ENCODE measurements at regions not wholly inside any gene's neighbourhood (a gene's known extent, or its start where the extent isn't known, plus 50 kb on each side); places are given as distances from the start of the nearest gene placed in this dataset.
A peak's percentile ranks its signal among the peaks of the same experiment; 100 is the strongest.

- 69 to 84% methylated on average over 5 of the region's 5 CpGs for WGBS, 2 donors
- ATAC-seq (ENCODE audit: low FRiP score in 2 of 2) (peak; percentile 28 to 64), DNase-seq (no peak)
- H3K36me3 ChIP-seq: no peaks in the 10 kb centered on the region
- H3K27me3 ChIP-seq: no peaks in the 10 kb centered on the region
- no peak overlapping the region for H3K4me3 ChIP-seq
- peak in 2 of 4 donors; percentile 13 to 53 for TF ChIP-seq EP300 (IDR thresholded peaks at IDR 0.05)
- TF ChIP-seq, protein P1, sequence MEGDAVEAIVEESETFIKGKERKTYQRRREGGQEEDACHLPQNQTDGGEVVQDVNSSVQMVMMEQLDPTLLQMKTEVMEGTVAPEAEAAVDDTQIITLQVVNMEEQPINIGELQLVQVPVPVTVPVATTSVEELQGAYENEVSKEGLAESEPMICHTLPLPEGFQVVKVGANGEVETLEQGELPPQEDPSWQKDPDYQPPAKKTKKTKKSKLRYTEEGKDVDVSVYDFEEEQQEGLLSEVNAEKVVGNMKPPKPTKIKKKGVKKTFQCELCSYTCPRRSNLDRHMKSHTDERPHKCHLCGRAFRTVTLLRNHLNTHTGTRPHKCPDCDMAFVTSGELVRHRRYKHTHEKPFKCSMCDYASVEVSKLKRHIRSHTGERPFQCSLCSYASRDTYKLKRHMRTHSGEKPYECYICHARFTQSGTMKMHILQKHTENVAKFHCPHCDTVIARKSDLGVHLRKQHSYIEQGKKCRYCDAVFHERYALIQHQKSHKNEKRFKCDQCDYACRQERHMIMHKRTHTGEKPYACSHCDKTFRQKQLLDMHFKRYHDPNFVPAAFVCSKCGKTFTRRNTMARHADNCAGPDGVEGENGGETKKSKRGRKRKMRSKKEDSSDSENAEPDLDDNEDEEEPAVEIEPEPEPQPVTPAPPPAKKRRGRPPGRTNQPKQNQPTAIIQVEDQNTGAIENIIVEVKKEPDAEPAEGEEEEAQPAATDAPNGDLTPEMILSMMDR (IDR thresholded peaks at IDR 0.05): no peak
- peak; percentile 39 to 46 for TF ChIP-seq POLR2AphosphoS5 (IDR thresholded peaks at IDR 0.05)
- H3K27ac ChIP-seq: peak overlapping the region; percentile 27 to 69 (median 51)
- no peaks in the 10 kb centered on the region for H3K9me3 ChIP-seq
- H3K4me1 ChIP-seq: peaks cover 16 to 32% (median 19%) of the 10 kb centered on the region in 4 donors
Measured at GRCh38 chr6:150666071-150666470, 66.4 kb downstream of the PLEKHG1 start.

DNA sequence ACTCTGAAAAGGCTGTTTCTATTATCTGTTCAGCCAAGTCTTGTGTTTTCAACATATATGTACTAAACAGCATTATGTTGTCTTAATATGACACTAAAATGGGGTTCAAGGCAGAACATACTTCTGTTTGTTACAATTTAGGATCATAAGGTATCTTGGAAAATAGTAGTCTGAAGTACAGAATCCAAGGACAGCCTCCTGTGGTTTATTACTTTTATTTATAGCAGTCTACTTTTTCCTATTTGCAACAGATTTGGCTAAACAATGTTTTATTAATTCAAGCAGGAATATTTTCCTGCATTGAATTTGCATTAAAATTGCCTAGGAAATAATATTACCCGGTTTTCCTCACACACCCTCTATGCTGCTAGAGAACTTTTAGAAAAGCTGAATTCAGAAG, 67.7 kb downstream of the PLEKHG1 start:
- no peak for ATAC-seq (ENCODE audit: low FRiP score in 2 of 2)
- 66 to 77% methylated on average over 1 of the region's 1 CpG for WGBS, 2 donors

GRCh38 chr6:150667977-150668716, 68.5 kb downstream of the PLEKHG1 start:
- peak overlapping the region; percentile 43 to 81 (median 60) for H3K27ac ChIP-seq
- peaks cover 18 to 35% (median 19%) of the 10 kb centered on the region in 4 donors for H3K4me1 ChIP-seq
- H3K27me3 ChIP-seq: no peaks in the 10 kb centered on the region
- 31 to 33% methylated on average over 8 of the region's 8 CpGs for WGBS, 2 donors
- no peak overlapping the region for H3K4me3 ChIP-seq
- H3K36me3 ChIP-seq: no peaks in the 10 kb centered on the region
- ATAC-seq (ENCODE audit: low FRiP score in 2 of 2) (peak; percentile 88 to 92), DNase-seq (peak in 1 of 2 donors; percentile 92)
- TF ChIP-seq POLR2A (IDR thresholded peaks at IDR 0.05) (no peak), EP300 (IDR thresholded peaks at IDR 0.05) (no peak), POLR2AphosphoS5 (IDR thresholded peaks at IDR 0.05) (peak; percentile 31 to 61)
- TF ChIP-seq, protein P1 (IDR thresholded peaks at IDR 0.05): peak in 2 of 6 experiments; percentile 13 to 15
- no peaks in the 10 kb centered on the region for H3K9me3 ChIP-seq

More for the DNA sequence above, 67.7 kb downstream of the PLEKHG1 start:
- no peaks in the 10 kb centered on the region for H3K36me3 ChIP-seq
- H3K4me1 ChIP-seq: peaks cover 16 to 32% (median 19%) of the 10 kb centered on the region in 4 donors
- peak overlapping the region in 3 of 4 donors; percentile 43 to 81 (median 63) for H3K27ac ChIP-seq
- H3K27me3 ChIP-seq: no peaks in the 10 kb centered on the region
- no peak overlapping the region for H3K4me3 ChIP-seq
- DNase-seq: no peak
- no peaks in the 10 kb centered on the region for H3K9me3 ChIP-seq
- TF ChIP-seq POLR2AphosphoS5 (IDR thresholded peaks at IDR 0.05) (no peak), EP300 (IDR thresholded peaks at IDR 0.05) (no peak), POLR2A (IDR thresholded peaks at IDR 0.05) (no peak)
- TF ChIP-seq, protein P1 (IDR thresholded peaks at IDR 0.05): no peak

DNA sequence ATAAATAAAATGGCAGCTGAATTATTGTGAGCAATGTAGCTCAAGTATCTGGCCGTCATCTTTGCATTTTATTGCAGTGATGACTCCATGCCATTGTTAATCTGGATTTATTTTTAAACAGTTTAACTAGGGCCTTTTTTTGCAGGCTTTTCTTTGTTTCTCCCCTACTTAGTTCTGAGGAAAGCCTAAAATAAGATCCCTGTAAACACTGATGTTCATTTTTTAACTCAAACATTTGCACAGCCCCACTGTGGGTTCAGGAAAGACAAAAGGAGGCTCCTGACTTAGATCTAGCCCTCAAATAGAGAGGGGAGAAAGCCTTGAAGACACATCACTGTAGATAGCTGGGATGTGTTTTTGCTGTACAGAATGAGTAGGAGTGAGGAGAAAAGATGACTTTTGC, 69.2 kb downstream of the PLEKHG1 start:
- Histone ChIP-seq H3K4me1 (peaks cover 21 to 37% (median 24%) of the 10 kb centered on the region in 4 donors), H3K36me3 (no peaks in the 10 kb centered on the region), H3K4me3 (no peak overlapping the region), H3K27me3 (no peaks in the 10 kb centered on the region), H3K27ac (peak overlapping the region; percentile 43 to 81 (median 60)), H3K9me3 (no peaks in the 10 kb centered on the region)
- TF ChIP-seq POLR2AphosphoS5 (IDR thresholded peaks at IDR 0.05) (no peak), POLR2A (IDR thresholded peaks at IDR 0.05) (no peak), EP300 (IDR thresholded peaks at IDR 0.05) (no peak)
- TF ChIP-seq, protein P1 (IDR thresholded peaks at IDR 0.05): no peak
- DNase-seq: no peak
- WGBS, 2 donors: 34 to 56% methylated on average over 1 of the region's 1 CpG
- no peak for ATAC-seq (ENCODE audit: low FRiP score in 2 of 2)
